NCI-H2171 (cell line): ENCODE measurements at regions not wholly inside any gene's neighbourhood (a gene's known extent, or its start where the extent isn't known, plus 50 kb on each side); places are given as distances from the start of the nearest gene placed in this dataset.
"Not testable (repeated sequence)": the region's sequence is repeated elsewhere in the genome, so short reads cannot be mapped to it uniquely, and the experiment has no call there.

Experiments
- DNase-seq: peaks from one replicate; lab custom pipeline; 2025; lab: John Stamatoyannopoulos, UW

DNA sequence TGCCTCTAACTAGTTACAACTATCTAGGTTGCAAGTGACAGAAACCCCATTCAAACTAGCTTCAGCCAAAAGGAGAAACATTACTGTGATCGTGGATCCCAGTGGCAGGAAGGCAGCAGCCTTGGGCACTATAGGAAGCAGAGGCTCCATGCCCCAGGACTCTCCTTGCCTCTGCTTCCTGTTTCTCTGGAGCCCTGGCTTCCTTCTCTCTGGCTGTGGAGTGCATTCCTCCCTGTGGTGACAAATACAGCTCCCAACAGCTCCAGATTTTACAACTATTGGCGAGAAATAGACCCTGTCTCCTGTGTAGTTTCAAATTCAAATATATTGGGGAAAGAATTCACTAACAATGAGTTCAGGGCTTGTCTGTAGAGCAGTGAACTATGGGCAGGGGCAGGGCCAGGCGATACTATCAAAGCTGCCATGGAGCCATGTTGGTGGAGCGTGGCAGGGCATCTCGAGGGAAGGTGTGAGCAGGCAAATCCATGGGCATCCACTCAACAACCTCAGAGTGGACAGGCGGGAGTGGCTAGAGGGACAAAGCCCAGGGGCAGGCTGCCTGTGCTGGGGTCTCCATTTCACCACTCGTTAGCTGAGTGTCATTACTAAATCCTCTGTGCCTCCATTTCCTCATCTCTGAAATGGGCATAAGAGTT is 189.5 kb downstream of the ERCC6L2 start:
- DNase-seq, result no peak

DNA sequence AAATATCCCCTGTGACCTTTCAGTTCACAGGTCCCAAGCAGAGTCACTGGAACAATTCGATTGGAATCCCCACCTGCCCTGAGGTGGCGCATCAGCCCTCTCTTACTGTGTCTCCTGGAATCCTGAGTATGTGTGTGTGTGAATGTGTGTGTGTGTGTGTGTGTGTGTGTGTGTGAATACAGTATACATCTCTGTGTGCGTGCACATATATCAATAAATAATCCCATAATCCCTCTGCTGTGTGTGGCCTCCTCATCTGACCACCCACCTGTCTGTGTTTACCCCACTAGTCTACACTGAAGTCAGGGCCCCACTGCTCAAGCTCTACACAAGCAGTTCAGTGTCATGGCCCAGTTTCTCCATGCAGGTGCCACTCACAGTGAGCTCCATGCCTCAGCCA is 187.4 kb downstream of the ERCC6L2 start:
- DNase-seq, result no peak

DNA sequence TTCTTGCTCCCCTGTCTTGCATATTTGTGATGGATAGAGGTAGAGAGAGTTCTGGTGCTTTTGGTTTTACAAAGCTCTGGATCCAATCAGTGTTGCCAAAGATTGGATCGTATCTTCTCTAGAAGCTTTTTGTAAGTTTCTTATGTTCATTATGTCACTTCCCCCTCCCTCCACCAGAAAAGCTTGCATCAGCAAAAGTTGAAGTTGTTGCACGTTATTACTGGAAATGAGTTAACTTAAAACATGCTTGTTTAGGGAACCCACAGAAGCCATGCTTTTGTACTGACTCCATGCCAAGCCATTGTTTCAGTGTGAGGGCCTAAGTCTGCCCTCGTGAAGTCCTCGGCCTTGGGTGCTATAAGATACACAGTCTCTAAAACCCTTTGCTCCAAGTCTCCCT is 186.5 kb downstream of the ERCC6L2 start:
- DNase-seq, result no peak

- no peak for DNase-seq
Measured at GRCh38 chr9:96061293-96061987, 185.9 kb downstream of the ERCC6L2 start.

GRCh38 chr9:96058218-96058617 is 182.7 kb downstream of the ERCC6L2 start:
- no peak for DNase-seq

DNA sequence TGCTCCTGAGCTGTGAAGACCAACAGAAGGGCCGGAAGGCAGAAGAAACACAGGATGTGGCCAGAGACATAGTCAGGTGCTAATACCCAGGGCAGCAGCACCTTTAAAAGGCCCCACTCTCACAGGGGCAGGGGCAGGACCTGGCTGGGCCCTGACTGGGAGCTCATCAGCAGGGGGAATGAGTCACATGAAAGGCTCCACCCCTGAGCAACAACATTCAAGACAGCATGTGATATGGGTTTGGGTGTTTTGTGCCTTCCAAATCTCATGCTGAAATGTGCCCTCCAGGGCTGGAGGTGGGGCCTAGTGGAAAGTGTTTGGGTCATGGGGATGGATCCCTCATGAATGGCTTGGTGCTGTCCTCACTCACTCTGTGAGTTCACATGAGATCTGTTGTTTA is 181.7 kb downstream of the ERCC6L2 start:
- no peak for DNase-seq

- DNase-seq, result no peak
Measured at GRCh38 chr9:96056226-96056625, 180.7 kb downstream of the ERCC6L2 start.

DNA sequence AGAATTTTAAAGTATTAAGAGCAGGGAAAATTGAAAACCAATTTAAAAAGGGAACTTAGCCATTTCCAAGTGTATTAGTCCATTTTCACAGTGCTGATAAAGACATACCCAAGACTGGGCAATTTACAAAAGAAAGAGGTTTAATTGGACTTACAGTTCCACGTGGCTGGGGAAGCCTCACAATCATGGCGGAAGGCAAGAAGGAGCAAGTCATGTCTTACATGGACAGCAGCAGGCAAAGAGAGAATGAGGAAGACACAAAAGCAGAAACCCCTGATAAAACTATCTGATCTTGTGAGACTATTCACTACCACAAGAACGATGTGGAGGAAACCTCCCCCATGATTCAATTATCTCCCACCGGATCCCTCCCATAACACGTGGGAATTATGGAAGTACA is 178.8 kb downstream of the ERCC6L2 start:
- not testable (repeated sequence) for DNase-seq

DNA sequence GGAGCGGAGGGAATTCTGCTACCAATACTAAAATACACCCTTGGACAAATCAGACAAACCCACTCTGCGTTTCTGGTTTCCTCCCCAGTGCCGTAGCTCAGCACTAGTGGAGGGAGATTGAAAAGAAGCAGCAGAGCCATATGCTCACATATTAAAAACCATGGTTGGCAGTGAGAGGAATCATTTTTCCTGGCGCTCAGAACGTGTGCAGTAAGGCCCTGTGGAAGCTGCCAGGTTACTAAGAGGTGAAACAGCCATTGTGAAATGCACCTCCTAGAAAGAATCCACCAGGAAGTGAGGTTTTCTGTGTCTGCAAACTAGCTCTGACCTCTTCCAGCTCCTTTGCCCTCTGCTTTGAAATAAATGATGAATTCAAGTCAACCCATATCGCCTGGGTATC is 177.2 kb downstream of the ERCC6L2 start:
- no peak for DNase-seq

DNA sequence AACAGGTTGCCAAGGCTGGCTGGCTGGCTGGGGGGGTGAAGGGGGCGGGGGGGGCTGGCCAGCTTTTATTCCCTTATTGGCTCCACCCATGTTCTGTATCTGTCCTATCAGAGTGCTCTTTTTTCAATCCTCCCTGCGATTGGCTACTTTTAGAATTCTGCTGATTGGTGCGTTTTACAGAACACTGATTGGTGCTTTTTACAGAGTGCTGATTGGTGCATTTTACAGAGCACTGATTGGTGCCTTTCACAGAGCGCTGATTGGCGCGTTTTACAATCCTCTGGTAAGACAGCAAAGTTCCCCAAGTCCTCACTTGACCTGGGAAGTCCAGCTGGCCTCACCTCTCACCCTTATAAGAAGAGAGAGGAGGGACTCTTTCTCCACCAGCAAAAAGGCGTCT is 175.9 kb downstream of the ERCC6L2 start:
- no peak for DNase-seq

DNA sequence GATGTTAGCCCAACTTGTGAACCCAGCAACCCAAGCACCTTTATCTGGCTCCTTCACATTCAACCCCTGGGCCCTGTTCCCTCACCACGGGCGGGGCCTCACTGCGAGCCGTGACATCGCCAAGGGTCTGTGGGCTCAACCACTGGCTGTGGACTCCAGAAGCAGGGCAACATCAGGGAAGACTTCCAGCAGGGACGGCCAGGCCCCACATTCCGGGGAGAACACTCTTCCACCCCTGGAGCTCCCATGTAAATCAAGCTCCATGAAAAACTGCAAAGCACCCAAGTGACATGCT is 175.3 kb downstream of the ERCC6L2 start:
- no peak for DNase-seq

- no peak for DNase-seq
Measured at GRCh38 chr9:96050048-96050860, 174.8 kb downstream of the ERCC6L2 start.

DNA sequence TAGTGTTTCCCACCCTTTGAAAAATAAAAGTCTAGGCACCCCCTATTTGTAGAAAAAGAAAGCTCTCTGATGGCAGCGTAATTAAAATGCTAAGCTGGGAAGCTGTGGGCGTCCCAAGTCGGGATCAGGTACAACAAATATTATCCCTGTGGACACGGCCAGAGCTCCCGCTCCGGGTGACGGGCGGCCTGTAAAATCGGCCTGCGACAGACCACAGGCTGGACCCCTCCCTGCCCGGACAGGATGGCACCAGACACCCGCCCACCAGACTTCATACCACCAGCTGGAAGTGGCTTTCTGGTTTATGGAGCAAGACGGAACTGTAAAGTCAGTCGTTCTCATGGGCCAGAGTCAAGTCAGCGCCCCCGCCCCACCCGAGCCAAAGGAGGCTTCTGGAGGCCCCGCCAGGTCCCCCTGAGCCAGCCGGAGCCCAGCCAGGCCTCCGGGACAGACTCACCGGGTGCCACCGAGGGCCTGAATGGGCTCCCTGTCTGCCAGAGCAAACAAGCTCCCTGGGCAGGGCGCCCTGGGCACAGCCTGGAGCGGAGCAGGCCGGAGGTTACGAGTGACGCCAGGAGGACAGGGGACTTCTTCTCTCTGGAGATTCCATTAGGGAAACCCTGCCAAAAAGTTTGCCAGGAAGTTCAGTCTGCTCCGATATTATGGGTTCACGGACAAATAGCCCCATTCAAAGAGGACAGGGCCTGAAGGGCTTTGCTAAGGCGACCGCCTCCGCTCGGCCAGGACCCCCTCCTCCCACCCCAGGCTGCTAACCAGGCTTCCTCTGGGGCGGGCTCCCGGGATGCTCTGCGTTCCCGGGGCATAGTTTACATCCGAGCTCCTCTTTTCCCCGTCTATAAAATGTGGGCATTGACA is 173.7 kb downstream of the ERCC6L2 start:
- DNase-seq, result no peak

GRCh38 chr9:96048104-96048955 is 172.8 kb downstream of the ERCC6L2 start:
- DNase-seq, result no peak

GRCh38 chr9:96047741-96048103 is 172.2 kb downstream of the ERCC6L2 start:
- no peak for DNase-seq

- no peak for DNase-seq
Measured at GRCh38 chr9:96047116-96047639, 171.7 kb downstream of the ERCC6L2 start.

GRCh38 chr9:96045811-96046210 is 170.3 kb downstream of the ERCC6L2 start:
- DNase-seq, result no peak

DNA sequence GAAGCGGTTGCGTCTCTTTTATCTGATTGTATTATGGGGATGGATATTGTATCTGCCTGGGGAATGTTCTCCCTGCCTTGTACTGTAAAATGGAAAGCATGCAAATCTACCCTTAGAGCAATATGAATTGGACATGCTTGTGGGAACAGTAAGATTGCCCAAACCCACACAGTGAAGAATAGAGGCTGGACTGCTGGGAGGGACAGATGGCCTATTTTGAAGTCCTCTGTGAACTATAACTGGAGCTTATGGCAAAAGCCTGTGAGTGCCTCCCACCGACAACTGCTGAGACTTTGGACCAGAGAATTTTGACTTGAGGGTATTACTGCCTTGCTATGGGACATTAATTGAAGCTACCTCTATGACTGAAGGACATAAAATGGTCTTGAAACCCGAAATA is 168.9 kb downstream of the ERCC6L2 start:
- DNase-seq, result no peak

DNA sequence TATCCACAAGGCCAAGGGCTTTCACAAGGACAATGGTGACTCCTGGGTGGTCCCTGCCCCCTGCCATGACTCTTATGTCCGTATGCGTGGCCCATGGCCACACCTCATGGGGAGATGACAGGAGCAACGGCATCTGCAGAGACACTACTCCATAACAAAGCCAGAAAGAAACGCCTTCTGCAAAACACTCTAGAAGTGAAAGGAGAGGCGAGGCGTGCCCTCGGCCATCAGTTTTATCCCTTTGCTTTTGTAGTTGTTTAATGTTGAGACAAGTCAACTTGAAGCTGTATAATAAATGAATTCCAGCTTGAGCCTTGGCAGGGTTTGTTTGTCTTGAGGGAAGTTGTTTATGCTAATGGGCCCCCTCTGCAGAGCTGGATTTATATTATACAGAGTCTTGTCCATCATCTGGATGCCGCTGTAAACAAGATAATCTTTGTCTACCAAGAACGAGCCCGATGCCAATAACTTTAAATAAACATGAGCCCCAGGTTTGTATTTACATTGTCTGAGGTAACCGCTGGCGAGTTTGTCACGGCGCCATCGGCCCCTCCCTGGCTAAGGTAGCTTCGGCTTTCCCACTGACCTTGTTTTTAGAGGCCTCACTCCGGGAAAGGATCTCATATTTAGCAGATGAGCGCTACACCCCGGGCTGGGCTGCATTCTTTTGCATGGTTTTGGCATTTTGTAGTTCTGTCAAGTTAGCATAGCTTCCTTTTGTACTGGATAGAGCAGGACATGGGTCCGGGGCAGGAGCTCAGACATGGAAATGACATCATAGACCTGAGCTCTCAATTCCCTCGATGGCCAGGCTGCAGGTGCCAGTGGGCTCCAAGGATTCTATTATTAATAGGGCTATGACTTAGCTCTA is 165.3 kb downstream of the ERCC6L2 start:
- no peak for DNase-seq

DNA sequence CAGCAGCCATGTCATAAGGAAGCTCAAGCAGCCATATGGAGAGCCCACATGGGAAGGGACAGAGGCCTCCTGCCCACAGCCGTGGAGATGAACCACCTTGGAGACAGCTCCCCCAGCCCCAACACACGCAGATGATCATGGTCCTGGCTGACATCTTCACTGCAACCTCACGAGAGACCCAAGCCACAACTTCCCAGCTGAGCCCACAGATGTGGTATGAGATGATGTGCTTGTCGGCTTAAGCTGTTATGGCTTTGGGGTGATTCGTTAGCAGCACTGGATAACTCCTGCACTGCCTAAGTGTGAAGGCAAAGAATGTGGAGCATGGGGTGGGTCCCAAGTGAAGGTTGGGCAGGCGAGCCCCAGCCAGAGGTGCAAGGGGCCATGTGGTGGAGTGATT is 163.4 kb downstream of the ERCC6L2 start:
- no peak for DNase-seq
